ENCODE measurements at regions not wholly inside any gene's neighbourhood (a gene's known extent, or its start where the extent isn't known, plus 50 kb on each side); places are given as distances from the start of the nearest gene placed in this dataset.
A peak's percentile ranks its signal among the peaks of the same experiment; 100 is the strongest.

DNA sequence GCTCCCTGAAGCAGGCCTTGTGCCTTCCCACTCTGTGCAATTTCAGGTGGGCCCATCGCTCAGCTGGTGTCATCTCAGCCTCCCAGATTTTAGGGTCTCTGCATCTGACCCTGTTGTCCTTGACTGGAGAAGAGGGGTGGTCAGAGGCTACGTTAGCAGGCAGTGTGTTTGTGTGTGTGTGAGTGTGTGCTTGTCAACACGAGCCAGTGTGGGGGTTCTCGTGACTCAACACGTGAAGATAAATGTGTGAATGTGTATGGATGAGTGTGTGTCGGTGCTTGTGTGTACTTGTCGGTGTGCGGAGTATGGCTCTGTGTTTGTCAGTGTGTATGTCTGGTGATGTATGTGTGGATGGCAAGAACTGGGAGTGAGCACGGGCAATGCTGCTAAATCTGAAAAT is 142.6 kb upstream of the KLF4 start:
- Histone ChIP-seq H4K5ac (ENCODE audit: low read depth, low read length) (no peak overlapping the region), H3K9me3 (ENCODE audit: control insufficient read depth, insufficient read depth, low read length) (no peaks in the 10 kb centered on the region), H2BK120ac (ENCODE audit: low read depth, low read length) (no peak overlapping the region), H3K4me1 (ENCODE audit: control insufficient read depth, insufficient read depth, low read length) (peaks cover 5% of the 10 kb centered on the region), H3K4me2 (ENCODE audit: low read depth, low read length) (no peak overlapping the region), H3K27me3 (ENCODE audit: control insufficient read depth, insufficient read depth, low read length) (peaks cover 2% of the 10 kb centered on the region; the same call in 1 of the 2 replicates), H3K56ac (ENCODE audit: extremely low read depth, insufficient read depth, low read length) (no peak overlapping the region), H3K4me3 (ENCODE audit: insufficient read depth, low read depth, low read length) (no peak overlapping the region), H2AK9ac (replicated peaks; ENCODE audit: low read depth, low read length, poor library complexity) (no peak overlapping the region), H3K27ac (ENCODE audit: insufficient read depth, low read length) (no peak overlapping the region), H3K9ac (ENCODE audit: low read depth, low read length) (no peak overlapping the region), H2AK5ac (ENCODE audit: low read depth, low read length) (no peak overlapping the region), H4K91ac (ENCODE audit: insufficient read depth, low read depth, low read length) (no peak overlapping the region), H3K23ac (ENCODE audit: low read depth, low read length) (no peak overlapping the region), H4K20me1 (ENCODE audit: insufficient read depth, low read length) (no peaks in the 10 kb centered on the region; the same call in 1 of the 2 replicates), H3K36me3 (ENCODE audit: control insufficient read depth, insufficient read depth, low read length) (no peaks in the 10 kb centered on the region), H3K18ac (ENCODE audit: low read depth, low read length) (no peak overlapping the region), H3K79me1 (ENCODE audit: low read depth in 1 of 2, low read length in 2 of 2) (no peaks in the 10 kb centered on the region), H2BK20ac (ENCODE audit: low read depth, low read length) (no peak overlapping the region), H4K8ac (ENCODE audit: low read depth in 2 of 2, low read length in 2 of 2) (no peak overlapping the region), H3K14ac (replicated peaks; ENCODE audit: low read depth, low read length) (no peak overlapping the region), H3K9me1 (ENCODE audit: insufficient read depth, low read length) (0 out of 2 replicates have a peak, but pooled peaks cover 7% of the 10 kb centered on the region), H2BK15ac (ENCODE audit: low read depth, low read length) (no peak overlapping the region), H2AFZ (replicated peaks; ENCODE audit: low read length, poor library complexity) (peak overlapping the region; percentile 1), H3K4ac (ENCODE audit: low read depth, low read length) (no peak overlapping the region), H2BK5ac (ENCODE audit: low read depth, low read length, poor library complexity, severe bottlenecking) (no peak overlapping the region)
- TF ChIP-seq, protein P1, sequence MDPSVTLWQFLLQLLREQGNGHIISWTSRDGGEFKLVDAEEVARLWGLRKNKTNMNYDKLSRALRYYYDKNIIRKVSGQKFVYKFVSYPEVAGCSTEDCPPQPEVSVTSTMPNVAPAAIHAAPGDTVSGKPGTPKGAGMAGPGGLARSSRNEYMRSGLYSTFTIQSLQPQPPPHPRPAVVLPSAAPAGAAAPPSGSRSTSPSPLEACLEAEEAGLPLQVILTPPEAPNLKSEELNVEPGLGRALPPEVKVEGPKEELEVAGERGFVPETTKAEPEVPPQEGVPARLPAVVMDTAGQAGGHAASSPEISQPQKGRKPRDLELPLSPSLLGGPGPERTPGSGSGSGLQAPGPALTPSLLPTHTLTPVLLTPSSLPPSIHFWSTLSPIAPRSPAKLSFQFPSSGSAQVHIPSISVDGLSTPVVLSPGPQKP (IDR thresholded peaks at IDR 0.05; ENCODE audit: borderline replicate concordance, low read depth, low read length) = no peak
- no peak for TF ChIP-seq BHLHE40 (IDR thresholded peaks at IDR 0.05; ENCODE audit: low read depth, low read length)
- POLR2A ChIA-PET (ENCODE audit: unreplicated experiment) = no interaction called here
- dilution Hi-C loops (cut with HindIII; ENCODE audit: low sequenced_read_pairs, unreplicated experiment) (no loop called here), in situ Hi-C loops (cut with MboI; ENCODE audit: low sequenced_read_pairs) (loop anchor here (10.0 kb wide), 1 partner anchor 643 kb away; no protein-coding TSS in a partner anchor), intact Hi-C loops (cut with micrococcal nuclease) (no loop called here)
- CTCF ChIA-PET = interaction anchor here (0.6 kb wide), 1 partner anchor 427 kb away, joined by 6 read pairs; no protein-coding TSS in a partner anchor
- no TSS peak for BruUV-seq (replicated peaks)
- ATAC-seq (ENCODE audit: low read depth) (no peak), DNase-seq (no peak)
- 40% methylated on average over 4 of the region's 9 CpGs; no CpG with 5 or more reads in 1 of the 2 experiments for WGBS, 2 experiments (ENCODE audit: extremely low coverage in 2 of 2, insufficient read length in 1 of 2)
